ENCODE measurements at regions not wholly inside any gene's neighbourhood (a gene's known extent, or its start where the extent isn't known, plus 50 kb on each side); places are given as distances from the start of the nearest gene placed in this dataset.

DNA sequence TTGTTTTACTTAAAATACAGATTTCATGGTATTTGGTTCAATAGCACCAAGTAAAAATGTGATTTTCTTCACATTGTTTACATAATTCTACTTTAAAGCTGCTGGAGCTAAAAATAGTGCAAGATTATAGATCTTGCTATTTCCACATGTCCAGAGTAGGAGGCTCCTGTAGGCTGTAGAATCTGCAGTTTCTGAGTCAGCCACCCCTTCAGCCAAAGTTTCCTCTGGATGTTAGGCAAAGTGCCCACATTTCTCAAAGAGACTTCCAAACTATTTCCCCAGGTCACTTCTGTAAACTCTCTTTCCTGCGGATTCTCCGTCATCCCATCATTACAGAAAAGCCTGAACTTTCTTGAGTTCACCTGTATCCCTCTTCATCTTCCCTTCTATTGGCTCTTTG, 342.5 kb upstream of the FSTL5 start:
- peaks cover 17% of the 10 kb centered on the region for H3K4me1 ChIP-seq (ENCODE audit: low read depth)
- peak overlapping the region; percentile 15 for H3K27ac ChIP-seq
- TF ChIP-seq, protein P1, sequence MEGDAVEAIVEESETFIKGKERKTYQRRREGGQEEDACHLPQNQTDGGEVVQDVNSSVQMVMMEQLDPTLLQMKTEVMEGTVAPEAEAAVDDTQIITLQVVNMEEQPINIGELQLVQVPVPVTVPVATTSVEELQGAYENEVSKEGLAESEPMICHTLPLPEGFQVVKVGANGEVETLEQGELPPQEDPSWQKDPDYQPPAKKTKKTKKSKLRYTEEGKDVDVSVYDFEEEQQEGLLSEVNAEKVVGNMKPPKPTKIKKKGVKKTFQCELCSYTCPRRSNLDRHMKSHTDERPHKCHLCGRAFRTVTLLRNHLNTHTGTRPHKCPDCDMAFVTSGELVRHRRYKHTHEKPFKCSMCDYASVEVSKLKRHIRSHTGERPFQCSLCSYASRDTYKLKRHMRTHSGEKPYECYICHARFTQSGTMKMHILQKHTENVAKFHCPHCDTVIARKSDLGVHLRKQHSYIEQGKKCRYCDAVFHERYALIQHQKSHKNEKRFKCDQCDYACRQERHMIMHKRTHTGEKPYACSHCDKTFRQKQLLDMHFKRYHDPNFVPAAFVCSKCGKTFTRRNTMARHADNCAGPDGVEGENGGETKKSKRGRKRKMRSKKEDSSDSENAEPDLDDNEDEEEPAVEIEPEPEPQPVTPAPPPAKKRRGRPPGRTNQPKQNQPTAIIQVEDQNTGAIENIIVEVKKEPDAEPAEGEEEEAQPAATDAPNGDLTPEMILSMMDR (IDR thresholded peaks at IDR 0.05; ENCODE audit: low read depth, low read length) = no peak
- no peaks in the 10 kb centered on the region for H3K36me3 ChIP-seq
- no peaks in the 10 kb centered on the region for H3K27me3 ChIP-seq
- H3K9me3 ChIP-seq (ENCODE audit: low read depth) = no peaks in the 10 kb centered on the region
- peak; percentile 26 to 58 for DNase-seq (ENCODE audit: low read depth in 1 of 2, low spot score in 1 of 2)
- no peak overlapping the region for H3K4me3 ChIP-seq

DNA sequence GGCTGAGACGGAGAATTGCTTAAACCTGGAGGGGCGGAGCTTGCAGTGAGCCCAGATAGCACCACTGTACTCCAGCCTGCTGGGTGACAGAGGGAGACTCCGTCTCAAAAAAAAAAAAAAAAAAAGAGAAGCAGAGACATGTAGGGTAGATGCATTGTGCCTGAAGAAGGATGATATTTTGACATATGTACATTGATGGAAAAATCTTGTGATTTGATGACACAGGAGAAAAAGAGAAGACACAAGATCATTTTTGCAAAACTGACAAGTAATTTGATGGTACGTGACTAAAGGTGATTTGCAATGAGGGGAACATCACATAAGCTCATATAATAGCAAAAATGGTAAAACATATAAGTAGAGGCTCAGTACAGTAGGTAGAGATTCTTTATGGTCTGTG, 340.1 kb upstream of the FSTL5 start:
- no peak overlapping the region for H3K27ac ChIP-seq
- H3K4me1 ChIP-seq (ENCODE audit: low read depth) = peaks cover 9% of the 10 kb centered on the region
- TF ChIP-seq, protein P1 (IDR thresholded peaks at IDR 0.05; ENCODE audit: low read depth, low read length) = no peak
- no peaks in the 10 kb centered on the region for H3K36me3 ChIP-seq
- no peaks in the 10 kb centered on the region for H3K9me3 ChIP-seq (ENCODE audit: low read depth)
- no peaks in the 10 kb centered on the region for H3K27me3 ChIP-seq
- no peak for DNase-seq (ENCODE audit: low read depth in 1 of 2, low spot score in 1 of 2)
- H3K4me3 ChIP-seq = no peak overlapping the region

DNA sequence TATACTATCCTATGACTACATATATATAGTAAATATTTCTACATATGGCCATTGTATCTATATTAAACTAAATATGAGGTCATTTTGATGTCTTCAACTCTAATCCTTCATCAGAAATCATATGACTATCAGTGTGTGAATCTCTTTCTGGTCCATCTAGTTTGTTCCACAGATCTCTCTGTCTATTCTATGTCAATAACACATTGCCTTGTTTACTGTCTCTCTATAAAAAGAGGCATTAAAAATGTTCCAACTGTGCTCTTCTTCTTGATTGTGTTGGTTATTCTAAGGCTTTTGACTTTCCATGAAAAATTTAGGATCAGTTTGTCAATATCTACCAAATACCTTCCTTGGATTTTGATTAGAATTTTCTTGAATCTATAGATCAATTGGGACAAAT, 338.3 kb upstream of the FSTL5 start:
- no peak for DNase-seq (ENCODE audit: low read depth in 1 of 2, low spot score in 1 of 2)
- Histone ChIP-seq H3K4me1 (ENCODE audit: low read depth) (peaks cover 22% of the 10 kb centered on the region), H3K27me3 (no peaks in the 10 kb centered on the region), H3K4me3 (no peak overlapping the region), H3K36me3 (no peaks in the 10 kb centered on the region), H3K27ac (no peak overlapping the region), H3K9me3 (ENCODE audit: low read depth) (no peaks in the 10 kb centered on the region)
- TF ChIP-seq, protein P1 (IDR thresholded peaks at IDR 0.05; ENCODE audit: low read depth, low read length) = no peak

DNA sequence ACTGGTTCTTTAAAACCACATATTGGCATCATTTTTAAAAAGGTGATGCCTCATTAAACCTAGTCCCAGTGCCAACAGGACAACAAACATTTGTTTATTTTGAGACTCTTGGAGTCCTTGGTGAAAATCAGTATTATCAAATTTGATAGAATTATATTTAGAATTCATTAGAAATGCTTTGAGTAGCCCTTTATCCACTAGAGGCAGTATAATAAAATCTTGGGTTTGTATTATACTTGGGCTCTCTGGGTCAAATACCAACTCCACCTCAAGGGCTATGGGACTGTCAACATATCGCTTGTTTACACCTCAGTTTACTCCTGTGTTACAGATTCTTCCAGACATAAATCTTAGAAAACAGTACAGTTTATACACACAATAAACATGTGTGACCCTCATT, 335.7 kb upstream of the FSTL5 start:
- TF ChIP-seq, protein P1 (IDR thresholded peaks at IDR 0.05; ENCODE audit: low read depth, low read length) = peak; percentile 32

DNA sequence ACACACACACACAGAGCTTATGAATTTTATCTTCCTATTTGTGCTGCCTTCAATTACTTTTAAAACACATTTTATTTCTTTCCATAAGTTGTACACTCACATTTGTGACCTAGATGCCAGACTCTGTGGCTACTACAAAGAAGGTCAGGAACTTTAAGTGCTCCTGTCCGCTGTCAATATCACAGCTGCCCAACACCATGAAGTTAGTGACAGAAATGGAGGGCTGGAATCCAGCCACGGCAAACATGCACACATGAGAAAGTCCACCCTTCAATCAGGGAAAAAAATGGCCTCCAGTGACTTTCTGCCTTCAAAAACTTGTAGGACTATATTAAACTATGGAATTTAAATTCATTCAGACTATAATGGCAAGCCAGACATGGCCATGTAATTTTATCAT, 334.4 kb upstream of the FSTL5 start:
- DNase-seq (ENCODE audit: low read depth in 1 of 2, low spot score in 1 of 2) = peak; percentile 2 to 91
- H3K4me1 ChIP-seq (ENCODE audit: low read depth) = peaks cover 26% of the 10 kb centered on the region
- no peaks in the 10 kb centered on the region for H3K27me3 ChIP-seq
- H3K9me3 ChIP-seq (ENCODE audit: low read depth) = no peaks in the 10 kb centered on the region
- H3K36me3 ChIP-seq = no peaks in the 10 kb centered on the region
- TF ChIP-seq, protein P1 (IDR thresholded peaks at IDR 0.05; ENCODE audit: low read depth, low read length) = no peak
- H3K4me3 ChIP-seq = peak overlapping the region; percentile 31
- peak overlapping the region; percentile 95 for H3K27ac ChIP-seq

More for the DNA sequence above, 335.7 kb upstream of the FSTL5 start:
- H3K4me1 ChIP-seq (ENCODE audit: low read depth) = peaks cover 26% of the 10 kb centered on the region
- no peak overlapping the region for H3K4me3 ChIP-seq
- H3K9me3 ChIP-seq (ENCODE audit: low read depth) = no peaks in the 10 kb centered on the region
- DNase-seq (ENCODE audit: low read depth in 1 of 2, low spot score in 1 of 2) = peak in 1 of 2 donors; percentile 2
- H3K27me3 ChIP-seq = no peaks in the 10 kb centered on the region
- H3K27ac ChIP-seq = no peak overlapping the region
- H3K36me3 ChIP-seq = no peaks in the 10 kb centered on the region
